Suppressor macrophage treated with lipopolysaccharide for 1 hour (primary cell): ENCODE measurements at regions not wholly inside any gene's neighbourhood (a gene's known extent, or its start where the extent isn't known, plus 50 kb on each side); places are given as distances from the start of the nearest gene placed in this dataset.
"Not testable (repeated sequence)": the region's sequence is repeated elsewhere in the genome, so short reads cannot be mapped to it uniquely, and the experiment has no call there.

Experiments used
- DNase-seq, 3 donors: peaks; one replicate each; pipeline ENCODE4 v3.0.0-alpha.2; 2020 to 2022

DNA sequence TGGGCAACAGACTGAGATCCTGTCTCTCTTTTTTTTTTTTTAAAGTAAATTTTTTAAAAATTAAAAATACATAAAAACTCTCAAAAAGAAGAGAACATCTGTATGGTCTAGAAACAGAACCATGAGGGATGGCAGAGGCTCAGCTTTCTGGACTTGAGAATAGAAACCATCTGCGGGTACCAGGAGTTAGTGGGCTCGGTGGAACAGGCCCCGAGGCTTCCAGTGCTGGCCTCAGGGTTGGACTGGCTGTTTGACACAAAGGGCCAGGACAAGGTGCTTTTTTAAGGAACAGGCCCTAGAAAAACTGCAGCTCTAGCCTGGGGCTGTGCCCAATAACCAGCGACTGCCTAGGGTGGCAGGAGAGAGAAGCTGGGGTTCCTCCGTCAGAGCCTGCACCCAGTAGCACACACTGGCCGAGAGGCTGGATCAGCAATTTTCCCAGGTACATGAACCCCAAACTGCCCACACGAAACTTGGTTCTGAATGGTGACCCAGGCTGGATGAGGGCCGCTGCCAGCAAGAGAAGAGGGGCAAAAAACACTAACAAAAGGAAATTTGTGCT, 131.0 kb upstream of the OLIG3 start:
- DNase-seq: no peak

DNA sequence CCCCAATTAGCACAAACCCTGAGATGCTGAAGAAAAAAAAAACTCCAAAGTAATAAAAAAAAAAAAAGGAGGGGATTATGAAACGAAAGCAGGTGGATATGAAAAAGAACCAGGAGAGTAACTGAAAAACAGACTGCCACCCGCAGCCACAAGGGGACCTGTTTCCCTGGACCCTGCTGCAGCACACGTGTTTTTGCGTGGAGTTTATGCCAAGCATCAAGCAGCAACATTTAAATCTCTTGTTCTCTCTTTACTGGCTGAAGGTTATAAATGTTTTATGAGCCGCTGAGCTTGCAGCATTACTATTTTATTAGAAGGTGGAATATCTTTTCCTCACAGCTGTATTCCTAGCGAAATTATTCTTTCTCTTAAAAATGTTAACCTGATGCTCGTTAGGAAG, 131.6 kb upstream of the OLIG3 start:
- no peak for DNase-seq

DNA sequence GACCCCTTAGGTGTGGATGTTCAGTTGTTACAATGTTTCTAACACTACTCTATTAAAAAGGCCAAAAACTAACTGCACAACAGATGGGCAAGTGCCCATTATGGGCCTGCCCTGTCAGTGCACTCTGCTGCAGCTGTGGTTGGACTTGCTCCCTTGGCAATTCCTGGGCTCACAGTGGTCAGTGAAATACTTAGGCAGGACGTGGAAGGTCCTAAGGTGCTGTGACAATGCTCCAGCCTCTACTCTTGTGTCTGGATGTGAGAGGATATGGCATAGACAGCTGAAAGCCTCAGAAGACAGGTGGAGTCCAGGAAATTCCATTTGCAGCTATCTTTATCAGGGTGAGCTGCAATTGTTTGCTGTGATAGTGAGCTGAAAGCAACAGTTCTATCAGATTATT, 136.5 kb upstream of the OLIG3 start:
- DNase-seq: no peak

DNA sequence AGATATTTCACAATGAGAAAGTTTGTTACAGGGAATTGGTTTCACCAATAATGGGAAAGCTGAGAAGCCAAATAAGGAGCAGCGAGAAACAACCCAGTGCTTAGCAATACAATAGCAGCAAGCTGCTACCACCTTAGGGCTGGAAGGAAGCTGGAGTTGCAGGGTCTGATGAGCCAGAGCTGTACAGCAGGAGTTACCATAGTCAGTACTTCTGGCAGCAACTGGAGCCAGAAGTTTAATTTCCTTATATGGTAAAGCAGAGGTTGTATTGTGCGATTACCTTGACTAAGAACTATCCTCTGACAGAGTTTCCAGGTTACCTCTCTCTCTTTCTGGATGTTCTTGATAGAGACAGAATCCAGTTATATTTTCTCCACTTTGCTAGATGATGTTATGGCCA, 137.1 kb upstream of the OLIG3 start:
- DNase-seq: no peak

DNA sequence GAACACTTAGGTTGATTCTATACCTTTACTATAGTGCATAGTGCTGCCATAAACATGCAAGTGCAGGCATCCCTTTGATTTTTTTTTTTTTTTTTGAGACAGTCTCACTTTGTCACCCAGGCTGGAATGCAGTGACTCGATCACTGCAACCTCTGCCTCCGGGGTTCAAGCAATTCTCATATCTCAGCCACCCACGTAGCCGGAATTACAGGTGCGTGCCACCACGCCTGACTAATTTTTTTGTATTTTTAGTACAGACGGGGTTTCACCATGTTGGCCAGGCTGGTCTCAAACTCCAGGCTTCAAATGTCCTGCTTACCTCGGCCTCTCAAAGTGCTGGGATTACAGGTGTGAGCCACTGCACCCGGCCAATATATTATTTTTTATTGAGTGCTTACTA, 140.0 kb upstream of the OLIG3 start:
- DNase-seq: not testable (repeated sequence)

DNA sequence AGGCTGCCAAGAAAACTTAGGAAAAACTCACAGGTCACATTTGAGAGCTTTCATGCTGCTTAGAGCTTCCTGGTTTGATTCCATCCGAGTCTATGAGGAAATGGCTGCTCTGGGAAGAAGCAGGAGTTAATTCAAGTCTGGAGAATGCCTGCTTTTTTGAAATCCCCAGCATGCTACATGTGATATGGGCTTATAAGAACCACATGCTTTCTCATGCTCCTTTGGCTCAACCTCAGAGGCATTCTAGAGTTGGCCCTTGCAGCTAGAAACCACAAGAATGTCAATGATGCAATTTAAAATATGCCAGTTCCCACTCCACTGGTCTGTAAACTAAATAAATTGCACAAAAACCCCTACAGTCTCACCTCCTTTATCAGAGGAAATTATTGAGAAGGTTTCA, 142.9 kb upstream of the OLIG3 start:
- DNase-seq: peak; percentile 14 to 30 (median 24)

DNA sequence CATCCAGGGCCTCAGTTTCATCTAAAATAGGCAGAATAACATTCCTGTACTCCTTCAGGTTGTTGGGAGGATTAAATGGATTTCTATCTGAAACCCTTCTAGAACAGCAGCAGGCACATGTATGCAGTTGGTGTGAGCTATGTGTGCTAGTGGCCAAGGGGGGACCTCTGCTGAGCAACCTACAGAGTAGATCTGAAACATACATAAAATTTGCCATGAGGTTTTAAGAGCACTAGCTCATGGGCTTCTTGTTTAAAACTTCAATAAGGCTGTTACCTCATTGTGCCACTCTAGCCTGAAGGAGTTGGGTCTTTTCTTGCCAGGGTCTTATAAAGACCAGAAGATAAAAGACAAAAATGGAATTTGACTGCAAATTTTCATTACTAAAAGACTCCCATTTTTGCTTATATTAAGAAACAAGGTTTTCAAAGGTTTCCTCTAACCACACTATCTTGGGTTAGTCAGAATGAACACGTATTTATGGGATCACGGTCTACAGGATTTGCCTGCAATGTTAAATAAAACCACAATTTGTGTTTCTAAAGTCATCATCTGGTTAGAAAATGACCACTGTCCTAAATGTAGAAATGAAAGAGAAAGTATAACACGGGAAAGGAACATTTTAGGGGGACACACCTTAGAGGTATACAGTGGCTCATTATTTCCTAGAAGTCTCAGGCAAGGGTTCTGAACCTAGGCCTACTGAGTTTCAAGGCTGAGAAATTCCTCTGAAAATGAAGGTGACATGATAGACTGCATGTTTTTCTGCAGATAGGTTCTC, 144.9 kb upstream of the OLIG3 start:
- DNase-seq: no peak

DNA sequence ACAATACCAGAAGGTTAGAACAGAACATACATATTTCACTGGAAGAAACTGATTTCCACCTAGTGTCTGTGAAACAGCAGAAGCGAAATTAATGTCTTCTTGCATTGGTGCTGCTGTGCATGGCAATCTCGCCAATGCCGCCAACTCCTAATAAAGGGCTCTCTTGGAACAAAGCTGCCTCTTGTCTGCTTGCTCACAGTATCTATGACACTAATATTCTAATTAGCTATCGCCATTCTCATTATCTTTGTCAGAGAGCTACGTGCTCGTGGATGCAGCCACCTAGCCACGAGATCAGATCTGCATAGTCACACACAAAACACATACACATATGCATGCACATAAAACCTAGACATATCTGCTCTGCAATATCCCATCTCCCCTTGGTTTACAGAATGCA, 145.9 kb upstream of the OLIG3 start:
- no peak for DNase-seq

DNA sequence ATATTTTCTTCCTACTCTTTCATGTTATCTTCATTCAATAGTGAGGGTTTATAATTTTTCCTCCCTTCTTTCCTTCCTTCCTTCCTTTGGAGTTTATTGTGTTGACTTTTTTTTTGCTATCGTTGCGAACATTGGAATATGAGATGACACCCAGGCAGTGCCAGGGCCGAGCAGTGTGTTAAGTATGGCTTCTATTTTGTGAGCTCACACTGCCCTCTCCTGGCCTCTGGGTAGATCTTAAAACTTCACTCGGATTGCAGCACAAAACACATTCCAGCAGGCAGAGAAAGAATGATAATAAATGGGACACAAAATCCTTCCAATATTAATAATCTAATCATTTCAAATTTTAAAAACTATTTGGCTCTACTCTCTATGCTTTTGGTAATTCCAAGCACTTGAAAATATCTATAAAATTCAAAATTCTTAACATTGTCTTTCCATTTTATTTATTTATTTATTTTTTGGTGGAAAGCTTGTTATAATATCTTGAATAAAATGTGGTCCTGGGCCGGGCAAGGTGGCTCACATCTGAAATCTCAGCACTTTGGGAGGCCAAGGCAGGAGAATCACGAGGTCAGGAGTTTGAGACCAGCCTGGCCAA, 147.4 kb upstream of the OLIG3 start:
- DNase-seq: peak; percentile 84 to 88 (median 85)

DNA sequence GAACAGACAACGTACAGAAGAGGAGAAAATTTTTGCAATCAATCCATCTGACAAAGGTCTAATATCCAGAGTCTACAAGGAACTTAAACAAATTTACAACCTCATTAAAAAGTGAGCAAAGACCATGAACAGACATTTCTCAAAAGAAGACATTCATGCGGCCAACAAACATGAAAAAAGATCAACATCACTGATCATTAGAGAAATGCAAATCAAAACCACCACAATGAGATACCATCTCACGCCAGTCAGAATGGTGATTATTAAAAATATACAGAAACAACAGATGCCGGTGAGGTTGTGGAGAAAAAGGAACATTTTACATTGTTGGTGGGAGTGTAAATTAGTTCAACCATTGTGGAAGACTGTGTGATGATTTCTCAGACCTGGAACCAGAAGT, 149.0 kb upstream of the OLIG3 start:
- not testable (repeated sequence) for DNase-seq

DNA sequence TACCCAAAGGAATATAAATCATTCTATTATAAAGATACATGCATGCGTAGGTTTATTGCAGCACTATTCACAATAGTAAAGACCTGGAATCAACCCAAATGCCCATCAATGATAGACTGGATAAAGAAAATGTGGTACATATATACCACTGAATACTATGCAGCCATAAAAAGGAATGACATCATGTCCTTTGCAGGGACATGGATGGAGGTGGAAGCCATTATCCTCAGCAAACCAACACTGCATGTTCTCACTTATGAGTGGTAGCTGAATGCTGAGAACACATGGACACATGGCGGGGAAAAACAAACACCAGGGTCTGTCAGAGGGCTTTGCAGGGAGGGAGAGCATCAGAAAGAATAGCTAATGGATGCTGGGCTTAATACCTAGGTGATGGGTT, 149.4 kb upstream of the OLIG3 start:
- not testable (repeated sequence) for DNase-seq

DNA sequence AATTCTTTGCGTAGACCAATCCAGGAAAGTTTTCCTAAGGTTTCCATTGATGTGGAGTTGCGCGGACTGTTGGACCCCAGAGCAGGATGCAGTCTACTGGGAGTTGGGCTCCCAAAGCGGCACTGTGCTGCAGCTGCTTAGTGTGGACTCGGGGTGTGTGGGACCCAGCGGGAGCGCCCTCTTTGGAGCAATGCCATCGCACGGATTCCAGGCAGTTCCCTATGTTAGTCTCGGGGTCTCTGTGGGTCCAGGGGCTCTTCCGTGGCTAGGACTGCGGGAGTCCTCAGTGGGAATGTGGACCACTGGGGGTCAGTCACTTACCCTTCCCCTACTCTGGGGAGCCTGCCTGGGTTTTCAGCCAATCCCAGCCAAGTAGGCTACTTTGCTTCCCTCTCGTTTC, 151.7 kb upstream of the OLIG3 start:
- no peak for DNase-seq

DNA sequence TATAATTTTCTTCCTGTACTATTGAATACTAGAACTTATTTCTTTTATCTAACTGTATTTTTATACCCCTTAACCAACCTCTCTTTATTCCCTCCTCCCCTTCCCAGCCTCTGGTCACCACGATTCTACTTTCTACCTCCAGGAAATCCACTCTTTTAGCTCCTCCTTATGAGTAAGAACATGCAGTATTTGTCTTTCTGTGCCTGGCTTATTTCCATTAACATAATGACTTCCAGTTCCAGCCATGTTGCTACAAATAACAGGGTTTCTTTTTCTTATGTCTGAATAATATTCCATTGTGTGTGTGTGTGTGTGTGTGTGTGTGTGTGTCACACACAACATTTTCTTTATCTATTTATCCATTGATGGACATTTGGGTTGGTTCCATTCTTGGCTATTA, 152.3 kb upstream of the OLIG3 start:
- DNase-seq: no peak

DNA sequence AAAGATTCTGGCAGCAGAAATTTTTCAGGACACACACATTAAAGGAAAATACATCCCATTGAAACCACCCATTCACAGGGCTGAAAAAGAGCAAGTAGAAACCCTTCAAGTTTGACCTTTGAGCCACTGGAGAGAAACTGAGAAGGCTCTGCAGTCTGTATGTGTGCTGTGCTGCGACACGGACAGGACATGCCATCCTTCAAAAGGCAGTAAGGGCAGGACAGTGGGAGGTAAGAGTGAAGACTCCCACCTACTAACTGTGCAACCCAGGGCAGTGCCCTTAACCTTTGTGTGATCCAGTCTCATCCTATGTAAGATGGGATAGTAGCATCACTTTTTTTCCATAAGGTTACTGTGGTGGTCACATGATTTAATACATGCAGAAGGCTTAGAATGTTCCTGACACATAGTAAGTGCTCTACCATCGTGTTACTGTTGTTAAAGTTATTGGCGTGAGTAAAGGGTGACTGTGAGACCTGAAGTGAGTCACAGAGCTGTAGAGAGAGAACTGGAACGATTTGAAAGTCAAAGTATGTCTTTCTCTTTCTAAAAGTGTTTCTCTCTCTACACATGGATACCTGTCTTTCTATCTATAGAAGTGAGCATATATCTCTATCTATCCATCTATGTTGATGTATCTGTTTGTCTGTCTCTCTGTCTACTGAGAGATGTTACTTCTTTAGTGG, 153.7 kb upstream of the OLIG3 start:
- no peak for DNase-seq

DNA sequence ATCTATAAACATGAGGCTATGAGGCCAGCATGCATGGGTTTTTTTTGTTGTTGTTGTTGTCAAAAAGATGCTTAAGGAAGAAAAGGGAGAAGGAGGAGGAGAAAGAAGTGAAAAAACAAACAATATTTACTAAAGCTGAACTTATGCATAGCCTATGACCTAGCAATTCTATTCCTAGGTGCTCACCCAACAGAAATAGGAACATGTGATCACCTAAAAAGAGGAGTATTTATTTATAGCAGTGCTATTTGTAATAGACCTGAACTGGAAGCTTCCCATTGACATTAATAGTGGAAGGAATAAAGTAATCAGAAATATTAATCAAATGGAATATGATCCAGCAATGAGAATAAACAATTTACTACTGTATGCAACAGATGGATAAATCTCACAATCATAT, 156.5 kb upstream of the OLIG3 start:
- no peak for DNase-seq

DNA sequence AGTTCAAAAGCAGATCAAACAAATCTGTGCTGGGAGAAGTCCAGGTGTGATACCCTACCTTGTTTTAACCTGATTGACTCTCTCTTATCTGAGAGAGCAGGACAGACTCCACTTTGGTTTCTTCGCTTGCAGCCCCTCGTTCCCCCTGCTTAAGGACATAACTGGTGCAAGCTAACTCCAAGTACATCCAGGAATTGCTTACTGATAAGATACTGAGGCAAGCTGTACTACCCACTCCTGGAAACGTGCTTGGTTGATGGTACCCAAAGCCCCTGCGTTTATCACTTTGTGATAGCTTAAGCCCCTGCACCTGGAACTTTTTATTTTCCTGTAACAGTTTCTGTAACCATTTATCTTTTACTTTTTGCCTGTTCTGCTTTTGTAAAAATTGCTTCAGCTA, 157.0 kb upstream of the OLIG3 start:
- DNase-seq: no peak

DNA sequence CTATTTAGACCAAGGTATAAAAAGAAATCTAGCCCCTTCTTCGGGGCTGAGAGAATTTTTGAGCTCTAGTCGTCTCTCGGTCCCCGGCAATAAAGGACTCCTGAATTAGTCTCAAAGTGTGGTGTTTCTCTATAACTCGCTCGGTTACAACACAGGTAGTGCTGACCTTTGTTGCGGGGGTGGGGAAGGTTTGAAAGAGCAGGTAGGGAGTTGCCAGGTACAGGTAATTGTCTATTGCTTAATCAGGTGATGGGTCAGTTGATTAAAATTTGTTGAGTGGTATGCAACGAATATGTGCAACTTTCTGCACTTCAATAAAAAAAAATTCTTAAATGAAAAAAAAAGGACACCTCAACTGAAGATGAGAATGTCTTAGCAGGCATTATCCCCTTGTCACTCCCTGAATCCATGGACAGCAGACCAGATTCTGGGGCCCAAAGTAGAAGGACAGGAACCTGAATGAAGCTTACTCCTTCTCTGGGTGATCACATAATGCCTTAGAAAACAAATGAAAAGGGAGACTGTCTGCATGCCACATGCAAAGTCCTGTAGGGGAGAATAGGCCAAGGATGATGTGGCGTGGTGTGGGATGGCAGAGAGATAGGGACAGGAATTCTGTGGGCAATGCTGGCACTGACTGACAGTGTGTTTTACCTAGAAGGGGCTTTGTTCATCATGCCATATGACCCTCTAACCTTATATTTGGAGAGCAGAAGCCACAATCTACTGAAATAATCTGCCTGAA, 157.6 kb upstream of the OLIG3 start:
- DNase-seq: no peak

DNA sequence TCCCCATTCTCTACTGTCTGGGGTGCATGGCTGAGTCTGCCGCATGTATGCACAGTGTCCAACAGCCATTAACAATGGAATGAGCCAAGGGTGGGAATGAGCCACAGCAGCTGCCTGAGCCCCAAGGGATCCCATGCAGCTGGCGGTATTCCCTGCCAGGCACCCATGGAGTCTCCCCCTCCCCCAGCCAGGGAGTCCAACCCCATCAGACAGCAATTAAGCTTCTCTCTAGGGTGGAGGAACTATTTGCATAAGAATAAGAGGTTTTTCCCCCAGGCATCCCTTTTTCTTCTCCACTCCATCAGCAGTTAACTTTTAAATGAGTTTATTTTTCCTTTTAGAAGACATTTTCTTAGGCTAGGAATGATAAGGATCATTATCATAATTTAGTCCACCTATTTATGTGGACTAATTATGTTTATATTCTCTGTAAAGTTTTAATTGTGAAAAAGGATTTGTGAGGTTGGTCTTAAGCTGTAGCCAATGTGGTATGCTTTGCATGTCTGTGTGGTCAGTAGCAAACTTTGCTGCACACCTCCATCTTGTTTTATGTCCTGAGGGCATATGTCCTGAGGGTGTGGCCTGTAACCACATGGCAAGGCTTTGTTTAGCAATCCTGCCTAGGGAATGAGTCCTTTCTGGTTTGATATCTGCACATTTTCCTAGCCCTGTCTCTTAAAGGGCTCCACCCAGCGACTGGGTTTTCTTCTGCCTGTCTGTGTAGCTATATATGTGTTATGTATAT, 158.9 kb upstream of the OLIG3 start:
- DNase-seq: no peak

DNA sequence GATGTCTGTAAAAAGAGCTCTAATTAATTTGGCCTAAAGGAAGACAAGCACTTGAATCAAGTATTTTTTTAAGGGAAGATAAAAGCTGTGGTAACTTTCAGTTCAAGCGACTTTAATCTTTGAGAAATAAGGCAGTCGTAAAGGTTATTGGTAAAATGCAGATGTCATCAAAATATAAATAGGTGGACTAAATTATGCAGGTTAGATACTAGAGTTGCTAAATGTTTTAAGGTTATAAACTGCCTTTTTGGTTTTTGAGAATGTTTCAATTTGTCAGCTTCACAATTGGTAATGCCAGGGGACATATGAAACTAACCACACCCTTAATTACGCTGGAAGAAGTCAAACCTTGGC, 159.5 kb upstream of the OLIG3 start:
- DNase-seq: no peak

DNA sequence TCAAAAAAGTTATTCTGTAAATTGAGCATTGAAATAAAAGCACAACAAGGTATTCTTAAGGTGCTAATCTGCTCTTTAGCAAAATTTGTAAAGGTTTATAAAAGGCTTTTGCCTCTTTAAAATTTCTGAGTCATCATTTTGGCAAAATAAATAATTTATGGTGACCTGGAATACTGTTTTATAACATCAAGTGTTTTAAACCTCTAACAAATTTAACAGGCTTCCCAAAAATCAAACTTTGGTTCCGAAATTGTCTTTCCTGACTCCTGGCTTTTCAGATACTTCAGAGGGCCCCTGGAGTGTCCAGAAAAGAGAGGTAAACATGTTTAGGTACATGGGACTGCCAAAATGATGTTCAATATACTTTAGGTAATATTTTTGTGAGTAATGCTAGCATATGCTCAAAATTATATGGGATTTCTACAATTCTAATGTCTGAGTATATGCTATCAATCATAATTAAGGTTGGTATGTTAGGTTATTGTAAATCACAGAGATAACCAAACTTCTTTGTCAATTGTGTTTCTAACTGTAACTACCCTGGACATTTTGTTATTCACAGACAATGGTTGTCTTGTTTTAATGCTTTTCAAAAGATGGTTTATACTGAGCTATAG, 160.3 kb upstream of the OLIG3 start:
- DNase-seq: no peak

DNA sequence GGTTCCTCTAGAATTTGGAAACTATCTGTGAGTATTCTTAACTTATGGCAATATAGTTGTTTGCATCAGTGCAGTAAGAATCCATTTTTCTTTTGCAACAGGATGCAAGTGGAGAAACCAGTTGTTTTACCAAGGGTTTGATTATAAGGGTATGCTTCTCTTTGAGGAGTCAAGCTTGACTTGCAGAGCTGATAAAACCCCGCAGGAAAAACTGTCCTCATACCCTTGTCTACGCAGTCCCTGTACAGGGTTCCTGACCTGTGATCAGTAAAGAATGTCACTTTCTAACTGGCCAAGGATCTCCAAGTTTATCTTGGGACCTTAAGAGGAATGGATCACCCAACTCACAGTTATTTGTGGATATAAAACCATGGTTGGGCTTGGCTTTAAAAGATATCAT, 161.1 kb upstream of the OLIG3 start:
- no peak for DNase-seq

DNA sequence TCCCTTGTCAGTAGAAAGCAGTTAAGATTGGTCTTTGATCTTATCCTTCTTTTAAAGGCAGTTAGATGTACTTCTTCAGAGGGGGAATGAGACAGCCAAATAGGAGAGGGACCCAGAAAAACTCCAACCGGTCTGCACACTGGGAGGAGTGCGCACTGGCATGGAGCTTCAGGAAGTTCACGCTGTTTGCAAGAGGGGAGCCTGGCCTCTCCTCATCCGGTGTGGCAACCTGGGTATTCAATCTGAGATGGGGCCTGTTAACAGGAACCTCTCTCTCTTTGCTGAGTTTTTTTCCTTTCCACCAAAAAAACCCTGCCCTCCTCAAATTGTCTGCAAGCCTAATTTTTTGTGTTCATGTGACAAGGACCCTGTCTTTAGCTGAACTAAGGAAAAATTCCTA, 162.5 kb upstream of the OLIG3 start:
- DNase-seq: no peak
